ENCODE measurements at regions not wholly inside any gene's neighbourhood (a gene's known extent, or its start where the extent isn't known, plus 50 kb on each side); places are given as distances from the start of the nearest gene placed in this dataset.

- no peak overlapping the region for H3K4me3 ChIP-seq (ENCODE audit: low read depth, low read length)
- H3K27me3 ChIP-seq (ENCODE audit: insufficient read depth, low read depth, severe bottlenecking) = no peaks in the 10 kb centered on the region
- no peak for TF ChIP-seq CTCF (IDR thresholded peaks at IDR 0.05; ENCODE audit: low read depth, low read length)
- DNase-seq = no peak
- H3K36me3 ChIP-seq = no peaks in the 10 kb centered on the region
- no peak overlapping the region for H3K27ac ChIP-seq
- peaks cover 7% of the 10 kb centered on the region for H3K9me3 ChIP-seq (ENCODE audit: severe bottlenecking)
Measured at GRCh38 chr5:67315082-67315989, 118.7 kb upstream of the CD180 start.

- H3K27ac ChIP-seq = no peak overlapping the region
- H3K9me3 ChIP-seq (ENCODE audit: severe bottlenecking) = peaks cover 7% of the 10 kb centered on the region
- DNase-seq = no peak
- no peaks in the 10 kb centered on the region for H3K27me3 ChIP-seq (ENCODE audit: insufficient read depth, low read depth, severe bottlenecking)
- TF ChIP-seq CTCF (IDR thresholded peaks at IDR 0.05; ENCODE audit: low read depth, low read length) = no peak
- no peaks in the 10 kb centered on the region for H3K36me3 ChIP-seq
- no peak overlapping the region for H3K4me3 ChIP-seq (ENCODE audit: low read depth, low read length)
Measured at GRCh38 chr5:67311701-67312100, 115.1 kb upstream of the CD180 start.

- Histone ChIP-seq H3K9me3 (ENCODE audit: severe bottlenecking) (peaks cover 7% of the 10 kb centered on the region), H3K4me3 (ENCODE audit: low read depth, low read length) (no peak overlapping the region), H3K27me3 (ENCODE audit: insufficient read depth, low read depth, severe bottlenecking) (no peaks in the 10 kb centered on the region), H3K27ac (no peak overlapping the region), H3K36me3 (no peaks in the 10 kb centered on the region)
- no peak for TF ChIP-seq CTCF (IDR thresholded peaks at IDR 0.05; ENCODE audit: low read depth, low read length)
- DNase-seq = no peak
Measured at GRCh38 chr5:67311208-67311607, 114.6 kb upstream of the CD180 start.

- TF ChIP-seq CTCF (IDR thresholded peaks at IDR 0.05; ENCODE audit: low read depth, low read length) = no peak
- Histone ChIP-seq H3K36me3 (no peaks in the 10 kb centered on the region), H3K27me3 (ENCODE audit: insufficient read depth, low read depth, severe bottlenecking) (no peaks in the 10 kb centered on the region), H3K4me3 (ENCODE audit: low read depth, low read length) (no peak overlapping the region), H3K9me3 (ENCODE audit: severe bottlenecking) (peaks cover 7% of the 10 kb centered on the region), H3K27ac (no peak overlapping the region)
- DNase-seq = no peak
Measured at GRCh38 chr5:67310740-67311139, 114.1 kb upstream of the CD180 start.

GRCh38 chr5:67310169-67310568 is 113.6 kb upstream of the CD180 start:
- H3K4me3 ChIP-seq (ENCODE audit: low read depth, low read length) = no peak overlapping the region
- peaks cover 7% of the 10 kb centered on the region for H3K9me3 ChIP-seq (ENCODE audit: severe bottlenecking)
- H3K27ac ChIP-seq = no peak overlapping the region
- DNase-seq = no peak
- H3K27me3 ChIP-seq (ENCODE audit: insufficient read depth, low read depth, severe bottlenecking) = no peaks in the 10 kb centered on the region
- no peaks in the 10 kb centered on the region for H3K36me3 ChIP-seq
- TF ChIP-seq CTCF (IDR thresholded peaks at IDR 0.05; ENCODE audit: low read depth, low read length) = no peak

Measured in WERI-Rb-1 (cell line).